ENCODE measurements at regions not wholly inside any gene's neighbourhood (a gene's known extent, or its start where the extent isn't known, plus 50 kb on each side); places are given as distances from the start of the nearest gene placed in this dataset.

- TF ChIP-seq, protein P1, sequence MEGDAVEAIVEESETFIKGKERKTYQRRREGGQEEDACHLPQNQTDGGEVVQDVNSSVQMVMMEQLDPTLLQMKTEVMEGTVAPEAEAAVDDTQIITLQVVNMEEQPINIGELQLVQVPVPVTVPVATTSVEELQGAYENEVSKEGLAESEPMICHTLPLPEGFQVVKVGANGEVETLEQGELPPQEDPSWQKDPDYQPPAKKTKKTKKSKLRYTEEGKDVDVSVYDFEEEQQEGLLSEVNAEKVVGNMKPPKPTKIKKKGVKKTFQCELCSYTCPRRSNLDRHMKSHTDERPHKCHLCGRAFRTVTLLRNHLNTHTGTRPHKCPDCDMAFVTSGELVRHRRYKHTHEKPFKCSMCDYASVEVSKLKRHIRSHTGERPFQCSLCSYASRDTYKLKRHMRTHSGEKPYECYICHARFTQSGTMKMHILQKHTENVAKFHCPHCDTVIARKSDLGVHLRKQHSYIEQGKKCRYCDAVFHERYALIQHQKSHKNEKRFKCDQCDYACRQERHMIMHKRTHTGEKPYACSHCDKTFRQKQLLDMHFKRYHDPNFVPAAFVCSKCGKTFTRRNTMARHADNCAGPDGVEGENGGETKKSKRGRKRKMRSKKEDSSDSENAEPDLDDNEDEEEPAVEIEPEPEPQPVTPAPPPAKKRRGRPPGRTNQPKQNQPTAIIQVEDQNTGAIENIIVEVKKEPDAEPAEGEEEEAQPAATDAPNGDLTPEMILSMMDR (conservative IDR thresholded peaks at IDR 0.05), result no peak
- TF ChIP-seq EZH2 (IDR thresholded peaks at IDR 0.05; ENCODE audit: low read depth), result no peak
These were observed 1454.1 kb downstream of the UQCRFS1 start for GRCh38 chr19:27758626-27759505.

All from PC-9 (cell line).